Uterus (tissue), 3 donors: ENCODE measurements at regions not wholly inside any gene's neighbourhood (a gene's known extent, or its start where the extent isn't known, plus 50 kb on each side); places are given as distances from the start of the nearest gene placed in this dataset.
"Not testable (repeated sequence)": the region's sequence is repeated elsewhere in the genome, so short reads cannot be mapped to it uniquely, and the experiment has no call there.

Experiments
- DNase-seq, 2 donors: peaks; one replicate each; pipeline ENCODE4 v3.0.0-alpha.2; 2019 to 2020
- H3K27ac ChIP-seq, 2 donors: fragments of 200-600 bp; sonication (generic); 1 replicate in 1 of 2; 2 replicates in 1 of 2; pipeline ENCODE4 v1.5.1; 2016 to 2018
- H3K27me3 ChIP-seq, 2 donors: fragments of 200-600 bp; sonication (generic); one replicate each; pipeline ENCODE4 v1.5.1; 2018 to 2019; ENCODE audit warnings: control low read depth in 1 of 2
- H3K36me3 ChIP-seq, 2 donors: fragments of 200-600 bp; sonication (generic); one replicate each; pipeline ENCODE4 v1.5.1; 2019; ENCODE audit warnings: control low read depth in 1 of 2
- H3K4me1 ChIP-seq, 2 donors: fragments of 200-600 bp; sonication (generic); one replicate each; pipeline ENCODE4 v1.5.1; 2018 to 2019; ENCODE audit warnings: control low read depth in 1 of 2
- H3K4me3 ChIP-seq, 2 donors: fragments of 200-600 bp; sonication (generic); 1 replicate in 1 of 2; 2 replicates in 1 of 2; pipeline ENCODE4 v1.5.1; 2018 to 2019; ENCODE audit warnings: mild to moderate bottlenecking in 1 of 2
- H3K9me3 ChIP-seq, 2 donors: fragments of 200-600 bp; sonication (generic); one replicate each; pipeline ENCODE4 v1.5.1; 2019; ENCODE audit warnings: control low read depth in 1 of 2
- POLR2A ChIP-seq, 2 donors: fragments of 450-650 bp; IDR thresholded peaks; one replicate each; pipeline ENCODE4 v1.6.1; 2016; ENCODE audit warnings: antibody characterized with exemption in 2 of 2, mild to moderate bottlenecking in 1 of 2, moderate library complexity in 1 of 2
- intact Hi-C: fragments of 100-400 bp; cut with DNase I; formaldehyde crosslinking; loops from one replicate; pipeline ENCODE4 v1.15.1; 2023; ENCODE audit warnings: low total_unique reads
- TF ChIP-seq, protein P1 (sequence below), 4 experiments: fragments of 200-600 bp in 2 of 4; fragments of 450-650 bp in 2 of 4; sonication (generic) in 2 of 4; IDR thresholded peaks; one replicate each; pipeline ENCODE4 v1.5.1; 2016 to 2019; ENCODE audit warnings: antibody characterized with exemption in 4 of 4, mild to moderate bottlenecking in 2 of 4, moderate library complexity in 1 of 4
- donor health status: DM: yes; HTN: yes; CAD: no.

DNA sequence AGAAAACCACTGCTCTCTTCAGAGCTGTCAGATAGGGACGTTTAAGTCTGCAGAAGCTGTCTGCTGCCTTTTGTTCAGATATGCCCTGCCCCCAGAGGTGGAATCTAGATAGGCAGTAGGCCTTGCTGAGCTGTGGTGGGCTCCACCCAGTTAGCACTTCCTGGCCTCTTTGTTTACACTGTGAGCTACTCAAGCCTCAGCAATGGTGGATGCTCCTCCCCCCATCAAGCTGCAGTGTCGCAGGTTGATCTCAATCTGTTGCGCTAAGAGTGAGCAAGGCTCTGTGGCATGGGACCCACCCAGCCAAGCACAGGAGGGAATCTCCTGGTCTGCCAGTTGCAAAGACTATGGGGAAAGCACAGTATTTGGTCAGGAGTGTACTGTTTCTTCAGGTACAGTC is 59.2 kb upstream of the ZNF641 start:
- H3K36me3 ChIP-seq, H3K27me3 ChIP-seq, intact Hi-C loops, H3K4me3 ChIP-seq, H3K4me1 ChIP-seq, H3K27ac ChIP-seq, H3K9me3 ChIP-seq, DNase-seq: not testable (repeated sequence)

DNA sequence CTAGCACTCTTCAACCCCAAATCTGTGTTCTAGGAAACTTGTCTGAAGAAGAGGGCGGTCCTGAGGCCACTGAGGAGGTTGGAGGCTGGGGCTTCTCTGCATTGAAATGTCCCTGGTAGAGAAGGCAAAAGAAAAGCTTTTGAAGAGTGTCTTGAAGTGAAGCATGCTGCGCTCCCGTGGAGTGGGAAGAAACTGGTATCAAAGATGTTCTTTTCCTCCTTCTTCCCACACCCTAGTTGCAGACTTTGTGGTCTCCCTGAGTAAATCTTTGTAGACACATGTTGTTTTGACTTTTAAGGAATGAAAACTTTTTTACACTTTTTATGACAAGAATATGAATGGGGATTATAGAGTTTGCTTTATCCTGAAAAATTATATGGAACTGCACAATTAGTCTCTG is 59.0 kb upstream of the ANP32D start:
- no peaks in the 10 kb centered on the region for H3K9me3 ChIP-seq
- intact Hi-C loops: no loop called here
- no peak overlapping the region for H3K27ac ChIP-seq
- no peaks in the 10 kb centered on the region for H3K4me1 ChIP-seq
- H3K36me3 ChIP-seq: no peaks in the 10 kb centered on the region
- no peak for TF ChIP-seq POLR2A (IDR thresholded peaks at IDR 0.05)
- TF ChIP-seq, protein P1, sequence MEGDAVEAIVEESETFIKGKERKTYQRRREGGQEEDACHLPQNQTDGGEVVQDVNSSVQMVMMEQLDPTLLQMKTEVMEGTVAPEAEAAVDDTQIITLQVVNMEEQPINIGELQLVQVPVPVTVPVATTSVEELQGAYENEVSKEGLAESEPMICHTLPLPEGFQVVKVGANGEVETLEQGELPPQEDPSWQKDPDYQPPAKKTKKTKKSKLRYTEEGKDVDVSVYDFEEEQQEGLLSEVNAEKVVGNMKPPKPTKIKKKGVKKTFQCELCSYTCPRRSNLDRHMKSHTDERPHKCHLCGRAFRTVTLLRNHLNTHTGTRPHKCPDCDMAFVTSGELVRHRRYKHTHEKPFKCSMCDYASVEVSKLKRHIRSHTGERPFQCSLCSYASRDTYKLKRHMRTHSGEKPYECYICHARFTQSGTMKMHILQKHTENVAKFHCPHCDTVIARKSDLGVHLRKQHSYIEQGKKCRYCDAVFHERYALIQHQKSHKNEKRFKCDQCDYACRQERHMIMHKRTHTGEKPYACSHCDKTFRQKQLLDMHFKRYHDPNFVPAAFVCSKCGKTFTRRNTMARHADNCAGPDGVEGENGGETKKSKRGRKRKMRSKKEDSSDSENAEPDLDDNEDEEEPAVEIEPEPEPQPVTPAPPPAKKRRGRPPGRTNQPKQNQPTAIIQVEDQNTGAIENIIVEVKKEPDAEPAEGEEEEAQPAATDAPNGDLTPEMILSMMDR (IDR thresholded peaks at IDR 0.05): no peak
- H3K27me3 ChIP-seq: no peaks in the 10 kb centered on the region
- no peak overlapping the region for H3K4me3 ChIP-seq
- no peak for DNase-seq

DNA sequence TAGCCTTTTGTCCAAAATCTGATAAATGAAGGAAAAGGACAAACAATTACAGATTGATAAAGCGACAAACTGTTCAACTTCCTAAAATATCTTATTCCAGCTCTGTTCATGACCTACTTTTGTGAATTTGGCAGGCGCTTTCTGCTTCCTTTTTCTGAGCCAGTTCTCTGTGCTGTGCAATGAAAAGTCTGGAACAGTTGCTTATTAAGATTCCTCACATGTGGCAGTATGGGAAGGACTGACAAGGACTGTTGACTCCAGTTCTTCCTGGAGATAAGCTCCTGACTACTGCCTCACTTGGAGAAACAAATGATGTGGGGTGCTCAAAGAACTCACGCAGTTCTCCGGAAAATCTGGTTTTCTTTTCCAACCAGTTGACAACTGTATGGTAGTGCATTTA is 58.3 kb upstream of the ANP32D start:
- no peak for DNase-seq
- Histone ChIP-seq H3K4me3 (no peak overlapping the region), H3K9me3 (no peaks in the 10 kb centered on the region), H3K4me1 (no peaks in the 10 kb centered on the region), H3K36me3 (no peaks in the 10 kb centered on the region), H3K27ac (peak overlapping the region in 1 of 2 donors; percentile 23), H3K27me3 (no peaks in the 10 kb centered on the region)
- intact Hi-C loops: no loop called here
- TF ChIP-seq, protein P1 (IDR thresholded peaks at IDR 0.05): no peak
- TF ChIP-seq POLR2A (IDR thresholded peaks at IDR 0.05): no peak

DNA sequence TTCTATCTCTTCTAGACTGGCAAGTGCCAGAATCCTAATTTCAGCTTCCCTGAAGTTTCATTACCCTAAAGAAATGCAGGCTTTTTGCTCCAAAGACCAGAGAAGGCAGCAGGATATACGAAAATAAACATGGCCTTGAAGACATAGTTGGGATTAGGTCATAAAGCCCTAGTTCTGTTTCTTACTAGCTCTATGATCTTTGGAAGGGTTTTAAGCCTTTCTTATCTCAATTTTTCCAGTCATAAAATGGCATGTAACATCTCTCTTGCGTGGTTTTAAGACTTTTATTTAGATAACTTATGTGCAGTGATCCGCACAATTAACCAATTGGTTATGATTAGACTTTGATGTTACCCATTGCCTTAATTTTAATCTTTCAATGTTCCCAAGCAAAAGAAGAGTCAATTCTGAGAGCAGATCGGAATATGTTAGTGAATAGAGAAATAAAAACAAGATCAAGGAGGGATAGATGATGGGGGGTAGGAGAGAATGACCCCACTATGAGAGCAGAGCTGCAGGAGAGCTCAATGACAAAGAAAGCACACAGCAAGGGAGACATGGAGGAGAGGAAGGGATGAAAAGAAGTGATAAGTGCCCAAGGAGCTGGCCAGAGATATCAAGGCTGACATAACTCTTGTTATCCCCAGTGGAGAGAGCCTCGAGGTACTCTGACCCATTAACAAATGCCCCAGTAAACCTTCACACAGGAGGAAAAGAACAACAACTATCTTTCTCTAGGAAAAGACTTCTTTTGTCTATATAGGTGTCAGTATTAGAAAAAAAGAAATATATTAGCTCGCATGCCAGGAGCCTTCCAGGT is 53.0 kb upstream of the ANP32D start:
- no peak for DNase-seq
- no peaks in the 10 kb centered on the region for H3K36me3 ChIP-seq
- TF ChIP-seq, protein P1 (IDR thresholded peaks at IDR 0.05): no peak
- TF ChIP-seq POLR2A (IDR thresholded peaks at IDR 0.05): no peak
- H3K27ac ChIP-seq: no peak overlapping the region
- H3K4me3 ChIP-seq: no peak overlapping the region
- no peaks in the 10 kb centered on the region for H3K9me3 ChIP-seq
- H3K27me3 ChIP-seq: no peaks in the 10 kb centered on the region
- intact Hi-C loops: no loop called here
- no peaks in the 10 kb centered on the region for H3K4me1 ChIP-seq

DNA sequence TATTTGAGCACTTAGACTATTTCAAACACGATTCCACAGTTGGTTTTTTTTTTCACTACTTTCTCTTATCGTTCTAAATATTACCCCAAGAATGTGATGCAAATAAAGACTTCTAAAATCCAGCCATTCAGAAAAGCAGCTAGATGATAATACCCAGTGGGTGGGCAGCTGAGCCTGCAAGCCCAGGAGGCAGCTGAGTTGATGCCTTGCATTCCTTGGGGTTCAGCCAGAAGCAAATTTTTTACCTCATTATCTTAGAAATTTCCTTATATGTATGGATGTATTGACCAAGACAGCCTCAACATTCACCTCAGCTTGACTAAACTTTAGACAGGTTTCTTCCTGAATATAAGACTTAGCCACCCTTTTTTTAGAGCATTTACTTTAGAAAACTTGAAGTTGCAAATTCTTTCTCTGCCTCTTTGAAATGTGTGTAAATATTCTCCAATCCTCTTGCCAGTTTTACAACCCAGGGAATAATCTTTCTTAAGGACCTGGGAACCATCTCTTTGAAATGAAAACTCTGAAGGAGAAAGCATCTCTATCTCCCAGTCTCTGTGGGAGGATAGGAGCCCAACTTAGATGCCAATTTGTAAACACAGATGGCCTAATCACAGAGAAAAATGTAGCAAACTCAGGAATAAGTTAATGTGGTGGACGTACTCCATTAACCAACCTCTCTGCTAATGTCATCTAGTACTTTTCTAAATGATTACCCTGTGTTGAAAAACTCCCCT is 52.2 kb upstream of the ANP32D start:
- Histone ChIP-seq H3K27me3 (no peaks in the 10 kb centered on the region), H3K4me3 (no peak overlapping the region), H3K4me1 (no peaks in the 10 kb centered on the region), H3K9me3 (no peaks in the 10 kb centered on the region), H3K27ac (no peak overlapping the region), H3K36me3 (no peaks in the 10 kb centered on the region)
- no peak for DNase-seq
- TF ChIP-seq, protein P1 (IDR thresholded peaks at IDR 0.05): no peak
- no peak for TF ChIP-seq POLR2A (IDR thresholded peaks at IDR 0.05)
- intact Hi-C loops: no loop called here
